Hepatocyte (in vitro differentiated cells): ENCODE measurements at regions not wholly inside any gene's neighbourhood (a gene's known extent, or its start where the extent isn't known, plus 50 kb on each side); places are given as distances from the start of the nearest gene placed in this dataset.

ENCODE experiments used
- DNase-seq: peaks from one replicate; pipeline ENCODE4 v3.0.0-alpha.2; 2016; ENCODE audit warnings: low spot score
- H2AFZ ChIP-seq: fragments of 200-600 bp; sonication (generic); 2 replicates; pipeline ENCODE4 v1.6.0; 2016; ENCODE audit warnings: antibody characterized with exemption, mild to moderate bottlenecking
- H3K27ac ChIP-seq: fragments of 200-600 bp; sonication (generic); 2 replicates; pipeline ENCODE4 v1.5.1; 2016; ENCODE audit warnings: mild to moderate bottlenecking
- H3K27me3 ChIP-seq: fragments of 200-600 bp; sonication (generic); 2 replicates; pipeline ENCODE4 v1.6.1; 2016
- H3K36me3 ChIP-seq: fragments of 200-600 bp; sonication (generic); replicated peaks from 2 replicates; pipeline ENCODE4 v1.5.1; 2016; ENCODE audit warnings: low read depth; ENCODE audit not compliant: insufficient read depth
- H3K4me1 ChIP-seq: fragments of 200-600 bp; sonication (generic); 2 replicates; pipeline ENCODE4 v1.5.1; 2016; ENCODE audit warnings: mild to moderate bottlenecking, moderate library complexity; ENCODE audit not compliant: insufficient read depth
- H3K4me2 ChIP-seq: fragments of 200-600 bp; sonication (generic); 2 replicates; pipeline ENCODE4 v1.6.0; 2016
- H3K4me3 ChIP-seq: fragments of 200-600 bp; sonication (generic); 2 replicates; pipeline ENCODE4 v1.5.1; 2016; ENCODE audit warnings: mild to moderate bottlenecking
- H3K79me2 ChIP-seq: fragments of 200-600 bp; sonication (generic); 2 replicates; pipeline ENCODE4 v1.6.0; 2017; ENCODE audit warnings: mild to moderate bottlenecking
- H3K9me2 ChIP-seq: fragments of 200-600 bp; sonication (generic); replicated peaks from 2 replicates; pipeline ENCODE4 v1.6.0; 2017; ENCODE audit warnings: mild to moderate bottlenecking; ENCODE audit not compliant: insufficient read depth
- H3K9me3 ChIP-seq: fragments of 200-600 bp; sonication (generic); 2 replicates; pipeline ENCODE4 v1.5.1; 2016; ENCODE audit warnings: low read depth, mild to moderate bottlenecking
- H4K20me1 ChIP-seq: fragments of 200-600 bp; sonication (generic); 2 replicates; pipeline ENCODE4 v1.6.0; 2016; ENCODE audit warnings: mild to moderate bottlenecking; ENCODE audit not compliant: insufficient read depth, poor library complexity, severe bottlenecking
- CTCF ChIP-seq: fragments of 200-600 bp; sonication (generic); IDR thresholded peaks from 2 replicates; pipeline ENCODE4 v1.5.1; 2016; ENCODE audit warnings: antibody characterized with exemption, mild to moderate bottlenecking; ENCODE audit not compliant: poor library complexity
- EZH2 ChIP-seq: fragments of 200-600 bp; sonication (generic); IDR thresholded peaks from 2 replicates; pipeline ENCODE4 v1.6.1; 2016; ENCODE audit warnings: antibody characterized with exemption, mild to moderate bottlenecking, borderline replicate concordance
- EZH2phosphoT487 ChIP-seq: fragments of 200-600 bp; sonication (generic); IDR thresholded peaks from one replicate; pipeline ENCODE4 v1.6.1; 2018; ENCODE audit warnings: antibody characterized with exemption, mild to moderate bottlenecking, low read depth, moderate library complexity; ENCODE audit not compliant: unreplicated experiment, severe bottlenecking
- WGBS: methylation state at CpG from one replicate; pipeline ENCODE4 v1.1.6; 2016; ENCODE audit warnings: low lambda C conversion rate; ENCODE audit errors: missing lambda C conversion rate; 5-methylcytosine and 5-hydroxymethylcytosine counted together

DNA sequence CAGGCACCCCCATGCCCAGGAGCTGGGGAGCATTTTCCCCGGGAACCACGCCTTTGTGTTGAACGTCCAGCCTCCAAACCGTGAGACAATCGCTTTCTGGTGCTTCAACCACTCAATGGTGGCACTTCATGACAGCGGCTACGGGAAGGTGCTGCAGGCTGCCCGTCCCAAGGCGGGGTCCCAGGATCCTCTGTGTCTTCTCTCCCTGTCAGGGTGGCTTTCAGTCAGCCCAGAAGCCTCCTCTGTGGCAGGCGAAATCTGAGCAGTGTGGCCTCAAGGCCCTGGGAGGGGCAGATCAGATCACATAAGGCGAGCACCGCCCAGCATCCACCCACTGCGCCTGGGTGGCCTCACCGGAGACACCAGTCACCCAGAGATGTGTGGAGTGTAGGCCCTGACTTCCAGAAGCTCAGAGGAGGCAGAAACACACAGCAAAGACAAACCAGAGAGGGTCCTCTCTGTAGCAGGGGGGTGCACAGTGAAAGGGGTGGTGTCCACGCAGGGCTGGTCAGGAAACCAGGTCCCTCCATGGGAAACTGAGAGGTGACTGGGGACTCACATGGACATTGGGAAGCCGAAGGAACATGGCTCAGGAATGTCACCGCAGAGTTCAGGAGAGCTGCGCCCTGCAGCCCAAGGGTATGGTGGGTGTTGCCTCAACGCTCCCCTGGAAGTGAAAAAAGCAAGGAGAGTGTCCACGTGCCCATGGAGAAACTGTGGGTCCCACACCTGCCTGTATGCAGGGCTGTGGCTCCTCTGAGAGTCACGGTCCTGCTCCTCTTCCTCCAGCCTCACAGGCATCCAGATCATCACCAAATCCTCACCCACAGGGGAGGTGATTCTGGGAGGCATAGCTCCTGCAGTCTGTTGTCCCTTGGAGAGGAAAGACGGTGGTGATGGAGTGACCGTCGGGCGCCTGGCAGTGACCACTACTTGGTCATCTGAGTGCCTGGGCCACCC, 1420.7 kb downstream of the TBC1D22A start:
- H4K20me1 ChIP-seq, result no peaks in the 10 kb centered on the region
- no peaks in the 10 kb centered on the region for H3K9me2 ChIP-seq
- no peak overlapping the region for H3K27ac ChIP-seq
- WGBS, result 82% methylated on average over 25 of the region's 25 CpGs
- no peak overlapping the region for H3K4me3 ChIP-seq
- no peak for DNase-seq
- H2AFZ ChIP-seq, result no peak overlapping the region
- H3K9me3 ChIP-seq, result no peaks in the 10 kb centered on the region
- H3K4me2 ChIP-seq, result no peak overlapping the region
- H3K79me2 ChIP-seq, result no peaks in the 10 kb centered on the region
- H3K4me1 ChIP-seq, result peaks cover 7% of the 10 kb centered on the region
- H3K27me3 ChIP-seq, result no peaks in the 10 kb centered on the region
- no peaks in the 10 kb centered on the region for H3K36me3 ChIP-seq
- TF ChIP-seq EZH2, result no peak
- TF ChIP-seq EZH2phosphoT487, result no peak
- no peak for TF ChIP-seq CTCF

- H2AFZ ChIP-seq, result no peak overlapping the region
- TF ChIP-seq EZH2, result no peak
- no peak for TF ChIP-seq CTCF
- TF ChIP-seq EZH2phosphoT487, result no peak
- no peaks in the 10 kb centered on the region for H3K9me3 ChIP-seq
- H4K20me1 ChIP-seq, result no peaks in the 10 kb centered on the region
- no peak for DNase-seq
- H3K27ac ChIP-seq, result no peak overlapping the region
- no peak overlapping the region for H3K4me3 ChIP-seq
- H3K79me2 ChIP-seq, result no peaks in the 10 kb centered on the region
- H3K9me2 ChIP-seq, result no peaks in the 10 kb centered on the region
- WGBS, result 76% methylated on average over 5 of the region's 5 CpGs
- no peaks in the 10 kb centered on the region for H3K36me3 ChIP-seq
- no peaks in the 10 kb centered on the region for H3K27me3 ChIP-seq
- H3K4me2 ChIP-seq, result no peak overlapping the region
- H3K4me1 ChIP-seq, result no peaks in the 10 kb centered on the region
Measured at GRCh38 chr22:48182031-48182430, 1419.6 kb downstream of the TBC1D22A start.

- no peaks in the 10 kb centered on the region for H3K27me3 ChIP-seq
- H4K20me1 ChIP-seq, result no peaks in the 10 kb centered on the region
- no peak overlapping the region for H3K4me3 ChIP-seq
- H3K79me2 ChIP-seq, result no peaks in the 10 kb centered on the region
- H3K4me2 ChIP-seq, result no peak overlapping the region
- H3K27ac ChIP-seq, result no peak overlapping the region
- no peaks in the 10 kb centered on the region for H3K9me2 ChIP-seq
- TF ChIP-seq EZH2phosphoT487 (no peak), CTCF (no peak), EZH2 (no peak)
- no peaks in the 10 kb centered on the region for H3K4me1 ChIP-seq
- H2AFZ ChIP-seq, result no peak overlapping the region
- no peak for DNase-seq
- H3K36me3 ChIP-seq, result no peaks in the 10 kb centered on the region
- no peaks in the 10 kb centered on the region for H3K9me3 ChIP-seq
- WGBS, result 90% methylated on average over 18 of the region's 18 CpGs
Measured at GRCh38 chr22:48181263-48181955, 1419.0 kb downstream of the TBC1D22A start.
